ENCODE measurements at regions not wholly inside any gene's neighbourhood (a gene's known extent, or its start where the extent isn't known, plus 50 kb on each side); places are given as distances from the start of the nearest gene placed in this dataset.
"Not testable (repeated sequence)": the region's sequence is repeated elsewhere in the genome, so short reads cannot be mapped to it uniquely, and the experiment has no call there.

GRCh38 chr22:42217752-42218280 is 52.6 kb downstream of the TCF20 start:
- no peak for DNase-seq

- no peak for DNase-seq
Measured at GRCh38 chr22:42217019-42217751, 53.3 kb downstream of the TCF20 start.

GRCh38 chr22:42214633-42215415 is 55.6 kb downstream of the TCF20 start:
- DNase-seq = no peak

GRCh38 chr22:42208362-42208761 is 62.1 kb downstream of the TCF20 start:
- no peak for DNase-seq

GRCh38 chr22:42207918-42208317 is 62.5 kb downstream of the TCF20 start:
- DNase-seq = no peak

GRCh38 chr22:42203609-42204008 is 66.8 kb downstream of the TCF20 start:
- DNase-seq = no peak

- peak; percentile 20 for DNase-seq
Measured at GRCh38 chr22:42202669-42203068, 67.8 kb downstream of the TCF20 start.

GRCh38 chr22:42202048-42202447 is 68.4 kb downstream of the TCF20 start:
- DNase-seq = no peak

GRCh38 chr22:42199025-42199424 is 68.4 kb upstream of the CYP2D6 start:
- DNase-seq = no peak

GRCh38 chr22:42198226-42198625 is 67.6 kb upstream of the CYP2D6 start:
- no peak for DNase-seq

GRCh38 chr22:42196454-42196853 is 65.8 kb upstream of the CYP2D6 start:
- no peak for DNase-seq

- no peak for DNase-seq
Measured at GRCh38 chr22:42194953-42195352, 64.3 kb upstream of the CYP2D6 start.

GRCh38 chr22:42194104-42194851 is 63.7 kb upstream of the CYP2D6 start:
- no peak for DNase-seq

- no peak for DNase-seq
Measured at GRCh38 chr22:42192547-42192946, 61.9 kb upstream of the CYP2D6 start.

GRCh38 chr22:42190274-42190673 is 59.7 kb upstream of the CYP2D6 start:
- DNase-seq = peak; percentile 40

- no peak for DNase-seq
Measured at GRCh38 chr22:42189761-42190160, 59.2 kb upstream of the CYP2D6 start.

- peak; percentile 37 for DNase-seq
Measured at GRCh38 chr22:42188808-42189447, 58.3 kb upstream of the CYP2D6 start.

- DNase-seq = no peak
Measured at GRCh38 chr22:42187646-42188045, 57.0 kb upstream of the CYP2D6 start.

GRCh38 chr22:42185915-42186439 is 55.4 kb upstream of the CYP2D6 start:
- DNase-seq = no peak

- no peak for DNase-seq
Measured at GRCh38 chr22:42184852-42185251, 54.2 kb upstream of the CYP2D6 start.

- not testable (repeated sequence) for DNase-seq
Measured at GRCh38 chr22:42183461-42184059, 53.0 kb upstream of the CYP2D6 start.

GRCh38 chr22:42180349-42180842 is 49.8 kb upstream of the CYP2D6 start:
- DNase-seq = no peak

Measured in fibroblast of skin of back (primary cell).